Hippocampal formation (tissue), 2 donors: ENCODE measurements at regions not wholly inside any gene's neighbourhood (a gene's known extent, or its start where the extent isn't known, plus 50 kb on each side); places are given as distances from the start of the nearest gene placed in this dataset.
"Not testable (repeated sequence)": the region's sequence is repeated elsewhere in the genome, so short reads cannot be mapped to it uniquely, and the experiment has no call there.

Source experiments
- DNase-seq, 2 donors: peaks; one replicate each; lab custom pipeline; 2025; lab: John Stamatoyannopoulos, UW

DNA sequence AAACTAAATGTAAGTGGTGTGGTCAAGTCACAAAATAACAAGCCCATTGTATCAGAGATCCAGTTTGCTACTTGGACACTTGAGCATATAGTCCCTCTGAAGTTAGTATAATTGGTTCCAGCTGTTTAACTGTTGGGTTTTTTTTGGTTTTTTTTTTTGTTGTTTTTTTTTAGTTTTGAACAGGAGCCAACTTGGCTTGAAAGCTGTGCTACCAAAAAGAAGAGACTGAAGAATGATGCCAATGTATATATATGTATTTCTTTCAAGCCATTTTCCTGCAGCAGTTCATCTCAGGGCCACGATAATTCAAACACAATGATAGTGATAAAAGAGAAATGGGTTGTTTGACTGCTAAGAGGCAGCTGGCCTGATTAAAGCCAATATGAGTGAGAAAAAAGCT is 138.3 kb downstream of the PCDH18 start:
- no peak for DNase-seq

DNA sequence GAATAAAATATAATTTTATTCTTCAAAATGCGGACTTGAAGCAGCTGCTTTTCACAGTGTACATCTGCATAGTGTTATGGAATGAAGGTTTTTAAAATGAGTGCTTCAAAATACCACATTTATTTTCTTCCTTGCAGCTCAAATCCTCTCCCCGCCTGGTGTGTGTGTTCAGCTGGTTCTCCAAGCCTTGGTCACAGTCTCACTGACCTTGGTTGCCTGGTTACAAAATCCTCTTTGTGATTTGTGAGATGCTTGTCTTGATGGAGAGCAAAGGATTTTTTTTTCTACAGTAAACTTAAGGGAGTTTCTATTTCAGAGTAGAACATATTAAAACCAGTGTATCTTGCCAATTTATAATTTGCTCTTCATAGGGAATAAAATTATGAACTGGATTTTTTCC is 139.2 kb downstream of the PCDH18 start:
- no peak for DNase-seq

DNA sequence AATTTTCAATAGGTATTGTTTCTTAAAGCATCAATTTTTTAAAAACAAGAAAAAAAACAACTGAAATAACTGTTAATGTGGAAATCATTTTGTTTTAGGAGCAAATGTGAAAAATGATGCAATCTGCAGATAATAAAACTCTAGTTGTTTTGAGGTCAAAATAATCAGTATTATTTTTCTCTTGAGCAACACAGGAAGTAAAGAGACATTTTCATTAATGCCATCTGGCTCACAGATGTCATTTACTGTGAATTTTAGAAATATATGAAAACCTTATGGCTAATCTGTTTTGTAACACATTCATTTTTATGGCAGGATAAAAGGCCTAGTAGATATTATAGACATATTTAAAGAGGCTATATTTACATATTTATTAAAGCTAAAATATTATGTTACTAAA is 141.6 kb downstream of the PCDH18 start:
- DNase-seq: no peak

DNA sequence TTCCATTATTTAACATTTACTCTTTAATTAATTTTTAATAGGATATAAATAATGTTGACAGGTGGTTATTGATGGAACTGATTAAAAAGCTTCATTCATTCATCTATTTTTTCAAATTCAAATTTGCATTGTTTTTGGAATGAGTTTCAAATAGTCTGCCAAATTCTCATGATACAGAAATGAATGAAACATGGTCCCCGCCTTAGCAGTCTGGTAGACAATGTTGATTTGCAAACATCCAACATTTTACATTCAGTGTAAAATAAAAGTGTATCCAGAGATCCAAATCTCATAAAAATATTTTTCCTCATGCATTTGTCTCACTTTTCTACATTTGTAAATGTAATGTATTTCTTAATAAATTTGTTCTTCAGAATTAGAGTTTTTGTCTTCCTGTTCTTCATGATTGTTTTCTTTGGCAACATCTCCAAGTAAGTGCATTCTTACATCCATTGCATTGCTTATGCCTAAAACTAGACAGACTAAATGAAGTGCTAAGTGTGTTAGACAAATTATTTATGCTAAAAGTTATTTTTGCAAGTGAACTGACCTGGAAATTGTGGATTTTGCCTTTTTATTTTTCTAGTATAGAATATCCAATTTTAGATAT is 142.3 kb downstream of the PCDH18 start:
- DNase-seq: no peak

DNA sequence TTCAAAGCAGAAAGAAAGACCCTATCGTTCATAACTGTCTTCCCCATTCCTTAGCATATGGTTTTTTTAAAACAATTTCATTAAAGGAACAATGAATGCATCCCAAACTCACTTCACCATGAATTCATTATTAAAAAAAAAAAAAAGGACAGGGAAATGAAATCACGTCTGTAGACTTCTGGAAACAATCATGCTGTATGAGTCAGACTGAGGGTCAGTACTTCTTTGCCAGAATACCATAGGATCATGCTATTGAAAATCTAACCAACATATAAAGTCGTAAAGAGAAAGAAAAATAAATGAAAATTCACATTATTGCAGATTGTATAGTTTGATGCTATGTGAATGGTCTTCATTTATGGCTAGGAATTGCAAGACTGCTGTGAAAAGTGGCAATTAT is 144.4 kb downstream of the PCDH18 start:
- DNase-seq: no peak

DNA sequence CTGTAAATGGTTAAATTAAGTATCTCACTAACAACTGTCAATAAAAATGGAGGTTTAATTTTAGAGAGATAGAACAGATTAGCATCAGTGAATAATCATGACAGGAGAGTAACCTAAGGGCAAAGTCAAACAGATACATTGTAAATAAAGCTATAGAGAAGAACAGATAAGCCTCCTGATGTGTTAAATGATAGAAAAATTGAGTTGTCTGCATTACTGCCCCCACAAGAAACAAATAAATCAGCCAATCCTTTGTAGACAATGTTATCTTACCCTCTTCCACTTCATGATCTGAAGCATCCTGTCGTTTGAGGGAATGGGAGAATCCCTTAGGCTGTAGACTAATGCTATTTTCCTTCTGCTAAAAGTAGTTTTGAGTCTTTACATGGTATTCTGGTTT is 147.8 kb downstream of the PCDH18 start:
- DNase-seq: no peak

DNA sequence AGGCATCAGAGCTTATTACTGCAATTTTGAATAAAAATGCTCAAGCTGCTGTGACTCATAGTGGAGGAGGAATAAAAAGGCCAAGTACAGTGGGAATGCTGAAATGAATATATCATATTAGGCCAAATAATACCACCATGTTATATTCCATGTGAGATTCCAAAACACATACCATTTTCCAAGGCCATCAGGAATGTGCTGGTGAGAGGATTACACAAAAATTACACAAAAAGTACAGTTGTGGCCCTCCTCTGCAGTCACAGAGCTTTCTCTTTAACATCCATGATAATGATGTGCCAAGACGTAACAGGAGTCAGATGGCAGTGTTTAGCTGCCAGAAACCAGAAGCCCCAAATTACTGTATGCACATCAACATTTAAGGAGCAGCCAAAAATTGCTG is 153.5 kb downstream of the PCDH18 start:
- no peak for DNase-seq

DNA sequence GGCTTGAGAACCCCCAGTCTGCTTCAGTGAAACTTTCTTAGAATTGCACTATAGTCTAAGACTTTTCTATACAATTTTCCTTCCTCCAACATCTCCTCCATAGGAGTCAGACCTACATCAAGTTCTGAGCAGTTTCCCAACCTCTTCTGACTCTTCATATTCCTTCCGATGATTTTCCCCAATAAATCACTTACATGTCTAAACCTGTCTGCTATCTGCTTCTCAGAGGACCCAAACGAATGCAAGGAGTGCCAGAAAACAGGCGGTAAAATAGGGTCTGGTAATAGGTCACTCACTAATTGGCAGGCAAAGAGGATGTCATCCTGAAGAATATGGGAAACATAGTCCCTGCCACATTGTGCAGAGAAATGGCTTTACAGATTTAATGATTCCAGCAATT is 153.9 kb downstream of the PCDH18 start:
- no peak for DNase-seq

DNA sequence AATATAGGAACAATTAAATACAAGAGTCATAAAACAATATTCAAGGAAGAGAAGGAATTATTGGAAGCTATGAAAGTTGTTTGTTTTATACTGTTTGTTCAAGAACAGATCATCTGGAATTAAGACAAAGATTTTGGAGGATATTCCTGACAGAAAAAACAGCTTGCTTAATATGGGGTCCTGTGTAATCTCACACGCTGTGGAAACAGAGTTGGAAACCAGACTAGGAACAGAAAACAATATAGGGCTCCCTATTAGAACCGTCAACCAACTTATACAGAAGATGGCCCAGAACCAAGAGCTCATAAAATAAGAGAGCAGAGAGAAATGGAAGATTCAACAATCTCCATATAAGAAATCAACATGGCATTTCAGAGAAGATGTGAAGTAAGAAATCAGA is 156.0 kb downstream of the PCDH18 start:
- DNase-seq: no peak

DNA sequence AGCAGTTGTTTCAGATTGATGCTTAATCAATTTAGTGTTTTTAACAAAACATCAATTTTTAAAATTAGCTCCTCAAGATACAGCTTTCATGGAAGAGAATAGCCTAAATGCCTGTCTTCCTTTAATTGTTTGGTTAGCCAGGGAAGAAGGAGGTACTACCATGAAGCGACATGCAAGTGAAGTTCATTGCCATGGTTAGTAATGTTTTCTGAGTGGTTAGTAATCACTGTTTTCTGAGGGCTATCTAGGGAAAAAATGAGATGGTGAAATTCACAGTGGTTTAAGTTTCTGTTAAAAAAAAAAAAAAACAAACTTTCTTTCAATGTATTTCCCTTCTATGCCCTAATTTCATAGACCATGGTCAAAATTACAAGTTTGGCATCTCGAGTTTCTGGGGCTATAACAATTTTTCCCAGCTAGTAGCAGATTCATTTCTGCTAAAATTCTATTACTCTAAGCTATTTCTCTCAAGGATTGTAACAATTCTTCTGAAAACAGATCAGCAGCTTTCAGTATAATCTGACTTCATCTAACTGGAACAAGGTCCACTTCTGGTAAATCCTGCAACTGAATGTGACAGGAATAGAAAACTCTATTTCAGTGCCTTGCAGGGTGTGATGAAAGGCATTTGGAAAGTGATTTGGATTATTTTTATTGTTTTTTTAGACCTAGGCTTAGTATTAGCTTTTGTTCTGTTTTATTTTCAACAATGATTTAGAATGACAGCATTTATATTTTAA is 157.0 kb downstream of the PCDH18 start:
- DNase-seq: no peak

DNA sequence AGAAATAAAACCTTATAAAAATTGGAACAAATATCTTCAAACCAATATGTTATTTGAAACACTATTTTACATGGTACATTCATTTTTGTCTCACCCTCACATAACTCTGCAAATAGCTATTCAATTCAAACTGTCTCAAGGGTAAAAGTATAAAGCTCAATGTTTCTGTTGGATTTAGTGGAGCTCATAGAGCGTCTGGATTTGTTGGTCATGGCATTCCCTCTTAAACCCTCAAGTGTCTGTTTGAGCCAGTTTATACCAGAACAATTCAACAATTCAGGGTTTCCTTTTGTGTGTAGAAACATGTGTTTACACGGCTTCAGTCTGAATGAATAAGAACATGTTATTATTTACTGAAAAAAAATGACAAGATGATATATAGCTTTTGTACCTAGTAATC is 161.6 kb downstream of the PCDH18 start:
- no peak for DNase-seq

DNA sequence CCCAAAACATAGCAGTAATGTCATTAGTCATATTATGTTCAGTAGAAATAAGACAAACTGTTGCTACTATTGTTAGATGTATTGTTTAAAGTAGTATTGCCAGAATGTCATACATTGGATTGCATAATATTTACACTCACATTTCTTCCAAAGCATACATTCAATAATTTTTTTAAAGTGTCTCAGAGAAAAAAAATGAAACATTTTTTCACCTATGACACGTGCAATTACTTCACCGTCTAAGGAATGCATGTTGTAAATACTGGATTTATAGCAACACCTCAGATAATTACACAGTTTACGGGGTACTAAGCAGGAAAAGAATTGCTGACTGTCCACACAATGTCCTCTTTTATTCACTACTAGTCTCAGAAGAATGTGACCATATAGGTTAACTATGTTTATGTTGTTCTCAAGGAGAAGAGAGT is 162.1 kb downstream of the PCDH18 start:
- DNase-seq: no peak

DNA sequence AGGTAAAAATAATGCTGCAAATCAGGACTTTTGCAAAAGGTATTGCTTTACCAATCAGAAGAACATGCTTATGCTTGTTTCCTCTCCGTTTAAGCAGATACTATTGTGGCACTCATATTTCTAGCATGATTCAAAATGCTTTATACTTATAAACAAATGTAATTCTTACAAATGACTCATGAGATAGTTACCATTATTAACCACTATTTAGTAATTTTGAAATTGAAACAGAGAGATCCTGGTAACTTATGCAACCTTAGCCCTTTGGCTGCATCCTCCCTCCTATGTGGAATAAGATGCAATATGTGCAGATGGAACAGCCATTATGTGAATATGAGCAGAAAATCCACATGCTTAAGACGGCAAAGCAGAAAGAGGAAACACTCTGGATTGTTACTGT is 164.7 kb downstream of the PCDH18 start:
- DNase-seq: no peak

DNA sequence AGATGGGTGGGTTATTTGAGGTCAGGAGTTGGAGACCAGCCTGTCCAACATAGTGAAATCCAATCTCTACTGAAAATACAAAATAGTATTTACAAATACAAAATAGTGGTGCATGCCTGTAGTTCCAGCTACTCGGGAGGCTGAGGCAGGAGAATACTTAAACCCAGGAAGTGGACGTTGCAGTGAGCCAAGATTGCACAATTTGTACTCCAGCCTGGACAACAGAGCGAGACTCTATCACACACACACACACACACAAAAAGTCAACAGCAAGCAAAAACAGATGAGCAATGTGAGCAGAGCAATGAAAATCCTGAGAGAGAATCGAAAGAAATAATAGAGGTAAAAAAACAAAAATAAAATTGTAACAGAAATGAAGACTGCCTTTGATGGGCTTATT is 168.8 kb downstream of the PCDH18 start:
- DNase-seq: no peak

DNA sequence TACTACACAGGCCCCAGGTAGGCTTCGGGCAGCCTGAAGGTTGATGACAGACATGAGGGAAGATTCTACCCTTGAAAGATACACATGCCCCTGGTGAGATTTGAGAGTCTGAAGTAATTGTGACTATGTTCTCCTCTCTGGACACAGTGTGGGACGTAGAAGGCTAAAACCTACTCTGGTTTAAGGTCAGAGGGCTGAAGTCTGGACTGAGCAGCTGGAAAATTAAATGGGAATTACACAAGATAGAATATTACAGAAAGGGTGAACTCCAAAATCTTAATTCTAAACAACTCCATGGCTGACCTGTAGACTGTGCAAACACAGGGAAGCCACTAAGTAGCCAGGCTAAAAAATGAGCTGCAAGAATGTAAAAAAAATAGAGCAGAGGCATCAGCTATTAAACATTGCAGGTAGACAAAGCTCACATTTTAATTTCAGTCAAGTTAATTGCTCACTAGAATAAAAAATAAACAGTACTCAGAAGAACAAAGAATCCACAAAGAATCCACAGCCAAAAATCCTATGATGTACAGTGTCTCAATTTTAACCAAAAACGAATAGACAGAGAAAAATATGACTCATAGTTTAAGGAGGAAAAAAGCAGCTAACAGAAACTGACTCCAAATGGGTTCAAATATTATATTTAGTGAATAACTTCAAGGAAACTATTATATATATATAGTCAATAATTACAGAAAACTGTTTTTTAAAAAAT is 170.4 kb downstream of the PCDH18 start:
- no peak for DNase-seq

DNA sequence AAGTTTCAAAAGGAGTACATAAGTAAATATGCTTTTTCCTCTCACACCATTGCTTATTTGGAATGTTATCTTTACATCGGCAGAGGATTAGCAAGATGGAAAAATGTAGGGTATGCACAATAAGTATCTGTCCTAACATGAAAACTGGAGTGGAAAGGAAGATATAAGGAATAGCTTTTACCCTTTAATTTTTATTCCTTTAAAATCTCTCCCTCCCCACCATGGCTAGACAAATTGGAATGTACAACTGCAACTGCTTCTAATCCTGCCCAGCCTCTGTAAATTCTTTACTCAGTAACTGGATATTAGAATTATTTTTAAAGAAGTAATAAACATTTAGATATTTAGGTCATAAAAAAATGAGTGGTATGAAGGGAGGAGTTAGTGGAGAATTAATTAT is 171.5 kb downstream of the PCDH18 start:
- no peak for DNase-seq

DNA sequence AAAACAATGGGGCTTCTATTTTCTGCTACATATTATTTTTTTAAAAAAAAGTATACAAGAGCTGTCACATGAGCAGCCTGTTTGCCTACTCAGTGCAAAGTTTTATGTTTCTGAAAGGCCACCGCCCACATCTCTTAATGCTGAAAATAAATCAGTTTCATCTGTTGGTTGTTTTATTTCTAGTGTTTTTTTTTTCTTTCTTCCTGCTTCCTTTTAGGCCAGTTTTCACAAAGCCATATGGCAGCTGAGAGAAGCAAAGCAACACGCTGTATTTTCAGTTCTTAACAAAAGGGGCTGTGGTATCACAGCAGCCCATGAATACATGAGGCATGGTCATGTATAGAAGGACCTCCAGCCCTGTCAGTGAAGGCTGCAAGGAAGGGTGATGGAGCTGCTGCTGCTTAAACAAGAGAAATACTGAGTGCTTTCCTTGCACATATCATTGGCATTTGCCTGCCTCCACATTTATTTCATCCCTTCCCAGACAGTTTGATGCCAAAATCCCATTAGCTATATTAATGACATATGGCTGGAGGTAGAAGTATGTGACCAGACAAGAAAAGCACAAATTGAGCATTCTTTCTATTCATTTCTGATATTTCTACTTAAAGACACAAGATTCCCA is 172.5 kb downstream of the PCDH18 start:
- no peak for DNase-seq

DNA sequence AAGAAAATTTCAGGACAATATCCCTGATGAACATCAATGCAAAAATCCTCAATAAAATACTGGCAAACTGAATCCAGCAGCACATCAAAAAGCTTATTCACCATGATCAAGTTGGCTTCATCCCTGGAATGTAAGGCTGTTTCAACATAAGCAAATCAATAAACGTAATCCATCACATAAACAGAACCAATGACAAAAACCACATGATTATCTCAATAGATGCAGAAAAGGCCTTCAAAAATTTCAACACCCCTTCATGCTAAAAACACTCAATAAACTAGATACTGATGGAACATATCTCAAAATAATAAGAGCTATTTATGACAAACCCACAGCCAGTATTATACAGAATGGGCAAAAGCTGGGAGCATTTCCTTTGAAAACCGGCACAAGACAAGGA is 177.7 kb downstream of the PCDH18 start:
- not testable (repeated sequence) for DNase-seq

DNA sequence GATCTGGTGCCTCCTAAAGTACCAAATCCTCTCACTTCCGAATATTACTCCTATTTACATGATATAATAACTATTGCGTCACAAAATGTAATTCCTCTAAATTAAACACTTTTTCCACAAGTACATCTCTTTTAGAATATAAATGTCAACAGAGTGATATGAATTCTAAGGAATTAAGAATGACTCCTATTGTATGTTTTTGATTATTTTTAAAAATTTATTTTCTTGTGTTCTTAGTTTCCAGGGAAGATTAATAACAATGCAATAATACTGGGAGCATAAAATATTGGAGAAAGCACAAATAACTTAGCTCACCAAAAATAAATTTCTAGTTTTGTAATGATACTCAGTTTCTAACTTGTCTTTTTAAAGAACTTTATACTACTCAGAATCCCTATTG is 184.9 kb downstream of the PCDH18 start:
- no peak for DNase-seq

DNA sequence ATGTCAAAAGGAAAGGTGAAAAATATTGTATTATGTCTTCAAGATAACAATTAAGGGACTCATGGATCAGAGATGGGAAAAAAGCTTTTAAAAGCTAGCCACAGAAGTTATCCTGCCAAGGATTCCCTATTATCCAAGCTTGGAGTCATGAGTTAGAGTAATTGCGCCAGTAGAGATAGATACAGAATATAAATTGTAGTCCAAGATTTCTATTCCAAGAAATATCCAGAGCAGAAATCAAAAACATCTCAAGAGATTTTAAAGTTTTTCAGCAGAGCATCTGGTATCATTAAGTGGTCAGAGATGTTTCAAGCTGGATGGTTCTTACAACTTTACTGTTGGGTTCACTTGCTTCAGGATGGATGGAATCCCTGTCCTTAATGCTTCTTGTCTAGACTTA is 186.7 kb downstream of the PCDH18 start:
- DNase-seq: no peak

DNA sequence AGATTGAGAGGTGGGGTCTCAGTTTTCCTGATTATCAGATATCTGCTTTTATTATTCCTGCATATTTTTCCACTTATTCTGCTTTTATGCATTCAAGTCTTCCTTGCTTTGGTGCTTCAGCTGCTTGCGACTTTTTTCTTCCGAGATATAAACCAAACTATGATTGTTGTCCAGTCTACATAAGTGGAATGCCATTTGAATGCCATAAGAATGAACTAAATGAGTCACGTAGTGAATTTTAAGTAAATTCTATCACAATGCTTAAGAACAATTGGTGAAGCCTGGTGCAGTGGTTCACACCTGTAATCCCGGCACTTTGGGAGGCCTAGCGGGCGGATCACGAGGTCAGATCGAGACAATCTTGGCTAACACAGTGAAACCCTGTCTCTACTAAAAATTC is 189.1 kb downstream of the PCDH18 start:
- DNase-seq: no peak

DNA sequence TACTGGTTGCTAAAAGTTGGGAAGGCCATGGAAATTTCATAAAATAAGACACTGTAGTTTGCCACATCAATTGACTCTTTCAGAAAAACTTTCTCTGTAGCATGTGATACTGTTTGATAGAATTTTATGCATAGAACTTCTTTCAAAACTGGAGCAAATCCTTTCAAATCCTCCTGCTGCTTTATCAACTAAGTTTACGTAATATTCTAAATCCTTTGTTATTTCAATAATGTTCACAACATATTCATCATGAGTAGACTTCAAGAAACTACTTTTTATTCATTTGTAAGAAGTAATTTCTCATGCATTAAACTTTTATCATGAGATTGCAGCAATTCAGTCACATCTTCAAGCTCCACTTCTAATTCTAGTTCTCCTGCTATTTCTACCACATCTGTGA is 199.3 kb downstream of the PCDH18 start:
- no peak for DNase-seq

DNA sequence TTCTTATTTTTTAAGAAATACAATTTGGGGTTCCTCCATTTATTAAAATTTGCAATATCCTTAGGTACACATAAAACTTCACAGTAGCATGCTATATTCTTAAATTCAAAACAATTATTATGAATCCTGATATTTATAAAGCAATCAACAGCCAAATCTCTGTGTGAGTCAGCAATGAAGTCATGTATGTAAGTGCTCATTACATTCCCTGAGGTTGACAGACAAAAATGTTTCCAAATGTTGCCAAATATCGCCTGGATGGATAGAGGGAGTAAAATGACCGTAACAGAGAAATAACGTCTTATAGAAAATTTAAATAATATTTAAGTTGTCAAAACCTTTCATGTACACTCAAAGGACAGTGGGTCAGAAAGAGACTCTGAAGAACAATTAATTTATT is 220.0 kb downstream of the PCDH18 start:
- DNase-seq: no peak
